Large intestine (tissue), 3 donors: ENCODE measurements at regions not wholly inside any gene's neighbourhood (a gene's known extent, or its start where the extent isn't known, plus 50 kb on each side); places are given as distances from the start of the nearest gene placed in this dataset.
"Not testable (repeated sequence)": the region's sequence is repeated elsewhere in the genome, so short reads cannot be mapped to it uniquely, and the experiment has no call there.

Experiments
- DNase-seq, 2 donors: peaks; one replicate each; pipeline versions ENCODE4 v3.0.0 to v3.0.0-alpha.2; 2013
- H3K27ac ChIP-seq: one replicate; pipeline ENCODE4 v1.5.1; 2013; ENCODE audit warnings: low read length
- H3K27me3 ChIP-seq: 2 replicates; pipeline ENCODE4 v1.6.1; 2013; ENCODE audit warnings: low read length; ENCODE audit not compliant: control insufficient read depth, insufficient read depth
- H3K36me3 ChIP-seq: 2 replicates; pipeline ENCODE4 v1.6.1; 2013; ENCODE audit warnings: low read length; ENCODE audit not compliant: control insufficient read depth, insufficient read depth
- H3K4me1 ChIP-seq: one replicate; pipeline ENCODE4 v1.6.1; 2013; ENCODE audit warnings: low read length; ENCODE audit not compliant: control insufficient read depth, insufficient read depth
- H3K4me3 ChIP-seq: one replicate; pipeline ENCODE4 v1.5.1; 2013; ENCODE audit warnings: low read length
- H3K9me3 ChIP-seq: one replicate; pipeline ENCODE4 v1.6.1; 2013; ENCODE audit warnings: mild to moderate bottlenecking, low read depth, low read length, moderate library complexity; ENCODE audit not compliant: control insufficient read depth
- WGBS: methylation state at CpG from one replicate; pipeline ENCODE4 v1.1.5; 2013; ENCODE audit warnings: low lambda C conversion rate; ENCODE audit not compliant: insufficient coverage; 5-methylcytosine and 5-hydroxymethylcytosine counted together

- no peak overlapping the region for H3K4me3 ChIP-seq
- H3K27ac ChIP-seq: no peak overlapping the region
- no peaks in the 10 kb centered on the region for H3K4me1 ChIP-seq
- no peaks in the 10 kb centered on the region for H3K27me3 ChIP-seq
- 100% methylated on average over 1 of the region's 1 CpG for WGBS
- no peaks in the 10 kb centered on the region for H3K9me3 ChIP-seq
- DNase-seq: no peak
- no peaks in the 10 kb centered on the region for H3K36me3 ChIP-seq
Observed at GRCh38 chr21:14672466-14672865, 126.4 kb upstream of the SAMSN1 start.

GRCh38 chr21:14670409-14670808 is 124.3 kb upstream of the SAMSN1 start:
- H3K27me3 ChIP-seq: no peaks in the 10 kb centered on the region
- H3K4me3 ChIP-seq: no peak overlapping the region
- no peaks in the 10 kb centered on the region for H3K9me3 ChIP-seq
- H3K4me1 ChIP-seq: no peaks in the 10 kb centered on the region
- DNase-seq: no peak
- no peak overlapping the region for H3K27ac ChIP-seq
- 100% methylated on average over 1 of the region's 2 CpGs for WGBS
- no peaks in the 10 kb centered on the region for H3K36me3 ChIP-seq

GRCh38 chr21:14669092-14669491 is 123.0 kb upstream of the SAMSN1 start:
- WGBS: 80% methylated on average over 1 of the region's 3 CpGs
- not testable (repeated sequence) for DNase-seq, H3K36me3 ChIP-seq, H3K27ac ChIP-seq, H3K9me3 ChIP-seq, H3K4me1 ChIP-seq, H3K27me3 ChIP-seq, H3K4me3 ChIP-seq

- 90% methylated on average over 2 of the region's 10 CpGs for WGBS
- Histone ChIP-seq H3K36me3 (no peaks in the 10 kb centered on the region), H3K27me3 (no peaks in the 10 kb centered on the region), H3K4me1 (no peaks in the 10 kb centered on the region), H3K27ac (no peak overlapping the region), H3K4me3 (no peak overlapping the region), H3K9me3 (no peaks in the 10 kb centered on the region)
- DNase-seq: no peak
Observed at GRCh38 chr21:14657241-14658008, 111.3 kb upstream of the SAMSN1 start.

- Histone ChIP-seq H3K9me3 (no peaks in the 10 kb centered on the region), H3K4me1 (no peaks in the 10 kb centered on the region), H3K36me3 (no peaks in the 10 kb centered on the region), H3K4me3 (no peak overlapping the region), H3K27ac (no peak overlapping the region), H3K27me3 (no peaks in the 10 kb centered on the region)
- WGBS: no CpG with 5 or more reads among the region's 1 CpG
- DNase-seq: no peak
Observed at GRCh38 chr21:14646893-14647292, 100.8 kb upstream of the SAMSN1 start.

GRCh38 chr21:14645702-14646101 is 99.6 kb upstream of the SAMSN1 start:
- Histone ChIP-seq H3K4me1 (no peaks in the 10 kb centered on the region), H3K27me3 (no peaks in the 10 kb centered on the region)
- WGBS: 87% methylated on average over 3 of the region's 4 CpGs

GRCh38 chr21:14632359-14632758 is 86.2 kb upstream of the SAMSN1 start:
- no peaks in the 10 kb centered on the region for H3K9me3 ChIP-seq
- WGBS: 100% methylated on average over 1 of the region's 1 CpG
- H3K4me3 ChIP-seq: no peak overlapping the region
- no peak for DNase-seq
- no peaks in the 10 kb centered on the region for H3K27me3 ChIP-seq
- no peaks in the 10 kb centered on the region for H3K36me3 ChIP-seq
- H3K4me1 ChIP-seq: no peaks in the 10 kb centered on the region
- H3K27ac ChIP-seq: no peak overlapping the region

More at GRCh38 chr21:14645702-14646101, 99.6 kb upstream of the SAMSN1 start:
- H3K36me3 ChIP-seq: no peaks in the 10 kb centered on the region
- H3K4me3 ChIP-seq: no peak overlapping the region
- DNase-seq: no peak
- H3K27ac ChIP-seq: no peak overlapping the region
- H3K9me3 ChIP-seq: no peaks in the 10 kb centered on the region

- 79% methylated on average over 2 of the region's 2 CpGs for WGBS
- no peak for DNase-seq
- Histone ChIP-seq H3K27me3 (no peaks in the 10 kb centered on the region), H3K9me3 (no peaks in the 10 kb centered on the region), H3K4me1 (no peaks in the 10 kb centered on the region), H3K27ac (no peak overlapping the region), H3K36me3 (no peaks in the 10 kb centered on the region), H3K4me3 (no peak overlapping the region)
Observed at GRCh38 chr21:14630556-14631069, 84.5 kb upstream of the SAMSN1 start.

GRCh38 chr21:14629461-14629860 is 83.3 kb upstream of the SAMSN1 start:
- DNase-seq: no peak
- no peak overlapping the region for H3K27ac ChIP-seq
- no peaks in the 10 kb centered on the region for H3K36me3 ChIP-seq
- no peaks in the 10 kb centered on the region for H3K9me3 ChIP-seq
- H3K4me3 ChIP-seq: no peak overlapping the region
- H3K4me1 ChIP-seq: no peaks in the 10 kb centered on the region
- WGBS: no CpG with 5 or more reads among the region's 5 CpGs
- H3K27me3 ChIP-seq: no peaks in the 10 kb centered on the region

GRCh38 chr21:14623079-14623478 is 77.0 kb upstream of the SAMSN1 start:
- not testable (repeated sequence) for H3K27ac ChIP-seq, H3K4me1 ChIP-seq, H3K36me3 ChIP-seq, H3K9me3 ChIP-seq, DNase-seq, H3K4me3 ChIP-seq, H3K27me3 ChIP-seq
- 77% methylated on average over 3 of the region's 3 CpGs for whole genome bisulfite sequencing

GRCh38 chr21:14620152-14620551 is 74.0 kb upstream of the SAMSN1 start:
- Histone ChIP-seq H3K4me1 (no peaks in the 10 kb centered on the region), H3K4me3 (no peak overlapping the region), H3K9me3 (no peaks in the 10 kb centered on the region), H3K27me3 (no peaks in the 10 kb centered on the region), H3K36me3 (no peaks in the 10 kb centered on the region), H3K27ac (no peak overlapping the region)
- DNase-seq: no peak
- no CpG with 5 or more reads among the region's 2 CpGs for WGBS
